Panc1 (cell line): ENCODE measurements at regions not wholly inside any gene's neighbourhood (a gene's known extent, or its start where the extent isn't known, plus 50 kb on each side); places are given as distances from the start of the nearest gene placed in this dataset.

ENCODE experiments used
- CTCF ChIP-seq: fragments of 450-650 bp; IDR thresholded peaks from 2 replicates; pipeline ENCODE4 v1.5.1; 2017; ENCODE audit warnings: mild to moderate bottlenecking
- POLR2AphosphoS5 ChIP-seq: IDR thresholded peaks from 2 replicates; pipeline ENCODE4 v1.6.1; 2012; ENCODE audit warnings: mild to moderate bottlenecking, low read depth, low read length, moderate library complexity
- REST ChIP-seq, 2 experiments: IDR thresholded peaks; 2 replicates each; pipeline ENCODE4 v1.6.1; 2011 to 2012; ENCODE audit warnings: low read depth in 2 of 2, control low read depth in 1 of 2, low read length in 1 of 2, mild to moderate bottlenecking in 1 of 2, moderate library complexity in 1 of 2; ENCODE audit not compliant: insufficient read depth in 1 of 2
- SIN3A ChIP-seq: IDR thresholded peaks from 2 replicates; pipeline ENCODE4 v1.6.1; 2012; ENCODE audit warnings: low read depth, mild to moderate bottlenecking, low read length, moderate library complexity, borderline replicate concordance; ENCODE audit not compliant: insufficient read depth
- TCF7L2 ChIP-seq: IDR thresholded peaks from 2 replicates; pipeline ENCODE4 v1.6.1; 2011; ENCODE audit warnings: mild to moderate bottlenecking, low read depth, low read length, inconsistent platforms

GRCh38 chr2:116776556-116776955 lies 1037.9 kb upstream of the DDX18 start:
- TF ChIP-seq REST (IDR thresholded peaks at IDR 0.05; ENCODE audit: insufficient read depth in 1 of 2, low read depth in 2 of 2, low read length in 1 of 2) (no peak), CTCF (no peak), POLR2AphosphoS5 (no peak), SIN3A (no peak), TCF7L2 (peak; percentile 84)
